Fibroblast of the aortic adventitia (primary cell): ENCODE measurements at regions not wholly inside any gene's neighbourhood (a gene's known extent, or its start where the extent isn't known, plus 50 kb on each side); places are given as distances from the start of the nearest gene placed in this dataset.

Experiments
- DNase-seq: peaks from one replicate; pipeline ENCODE4 v3.0.0-alpha.2; 2010; ENCODE audit warnings: low read depth
- H3K4me3 ChIP-seq: 2 replicates; pipeline ENCODE4 v1.5.1; 2011; ENCODE audit warnings: low read depth, mild to moderate bottlenecking, control low read depth, low read length, moderate library complexity
- CTCF ChIP-seq: IDR thresholded peaks from 2 replicates; pipeline ENCODE4 v1.5.1; 2011; ENCODE audit warnings: mild to moderate bottlenecking, low read length, control low read depth, inconsistent platforms; ENCODE audit not compliant: insufficient read depth

GRCh38 chr1:57887964-57888491 is 464.2 kb upstream of the DAB1 start:
- no peak for DNase-seq
- no peak overlapping the region for H3K4me3 ChIP-seq
- no peak for TF ChIP-seq CTCF

GRCh38 chr1:57886376-57886775 is 462.5 kb upstream of the DAB1 start:
- TF ChIP-seq CTCF, result no peak
- no peak for DNase-seq
- H3K4me3 ChIP-seq, result no peak overlapping the region

- no peak for DNase-seq
- no peak overlapping the region for H3K4me3 ChIP-seq
- TF ChIP-seq CTCF, result no peak
Measured at GRCh38 chr1:57883642-57883995, 459.8 kb upstream of the DAB1 start.

GRCh38 chr1:57882934-57883641 is 459.2 kb upstream of the DAB1 start:
- no peak for DNase-seq
- TF ChIP-seq CTCF, result no peak
- H3K4me3 ChIP-seq, result no peak overlapping the region

GRCh38 chr1:57882072-57882471 is 458.2 kb upstream of the DAB1 start:
- TF ChIP-seq CTCF, result no peak
- no peak for DNase-seq
- H3K4me3 ChIP-seq, result no peak overlapping the region

- H3K4me3 ChIP-seq, result no peak overlapping the region
- TF ChIP-seq CTCF, result no peak
- no peak for DNase-seq
Measured at GRCh38 chr1:57881639-57882038, 457.8 kb upstream of the DAB1 start.

- no peak for DNase-seq
- no peak overlapping the region for H3K4me3 ChIP-seq
- TF ChIP-seq CTCF, result no peak
Measured at GRCh38 chr1:57879700-57880099, 455.8 kb upstream of the DAB1 start.
